Spinal cord (tissue), 9 donors: ENCODE measurements at regions not wholly inside any gene's neighbourhood (a gene's known extent, or its start where the extent isn't known, plus 50 kb on each side); places are given as distances from the start of the nearest gene placed in this dataset.
A peak's percentile ranks its signal among the peaks of the same experiment; 100 is the strongest.

Source experiments
- DNase-seq, 6 donors: peaks; one replicate each; pipeline versions ENCODE4 v3.0.0 to v3.0.0-alpha.2; 2013 to 2015; ENCODE audit warnings: low spot score in 6 of 6, low read depth in 4 of 6
- H3K27ac ChIP-seq: one replicate; pipeline ENCODE4 v1.5.1; 2013; ENCODE audit warnings: low read depth, low read length, control low read depth
- H3K27me3 ChIP-seq: one replicate; pipeline ENCODE4 v1.6.1; 2013; ENCODE audit warnings: low read length; ENCODE audit not compliant: control insufficient read depth, insufficient read depth
- H3K36me3 ChIP-seq: one replicate; pipeline ENCODE4 v1.6.1; 2013; ENCODE audit warnings: low read length; ENCODE audit not compliant: control insufficient read depth, insufficient read depth
- H3K4me1 ChIP-seq: one replicate; pipeline ENCODE4 v1.6.1; 2013; ENCODE audit warnings: low read length; ENCODE audit not compliant: control insufficient read depth, insufficient read depth
- H3K4me3 ChIP-seq: one replicate; pipeline ENCODE4 v1.5.1; 2013; ENCODE audit warnings: low read depth, low read length, control low read depth
- H3K9me3 ChIP-seq: one replicate; pipeline ENCODE4 v1.6.1; 2013; ENCODE audit warnings: low read length; ENCODE audit not compliant: control insufficient read depth, insufficient read depth
- WGBS: methylation state at CpG from one replicate; pipeline ENCODE4 v1.1.5; 2013; ENCODE audit warnings: missing lambda C conversion rate; ENCODE audit not compliant: insufficient coverage; 5-methylcytosine and 5-hydroxymethylcytosine counted together
- donor health status: healthy.

GRCh38 chr14:55898938-55899337 is 219.3 kb upstream of the PELI2 start:
- Histone ChIP-seq H3K36me3 (no peaks in the 10 kb centered on the region), H3K9me3 (no peaks in the 10 kb centered on the region), H3K4me1 (peaks cover 9% of the 10 kb centered on the region), H3K27me3 (no peaks in the 10 kb centered on the region), H3K27ac (no peak overlapping the region), H3K4me3 (no peak overlapping the region)
- no peak for DNase-seq
- WGBS: no CpG with 5 or more reads among the region's 1 CpG

DNA sequence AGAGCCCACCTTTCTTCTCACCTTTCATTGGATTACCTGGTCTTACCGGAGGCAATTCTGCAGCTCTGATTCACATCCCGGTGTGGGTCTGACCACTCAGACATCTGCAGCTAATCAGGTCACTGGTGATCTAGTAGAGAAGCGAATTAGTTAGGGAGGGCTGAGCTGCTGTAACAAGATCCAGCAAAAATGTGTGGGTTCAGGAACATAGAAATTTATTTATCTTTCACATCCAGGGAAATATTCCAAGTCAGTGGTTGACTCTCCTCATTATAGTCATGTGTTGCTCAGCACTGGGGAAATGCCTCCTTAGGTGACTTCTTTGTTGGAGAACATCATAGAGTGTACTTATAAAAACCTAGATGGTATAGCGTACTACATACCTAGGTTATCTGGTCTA is 218.7 kb upstream of the PELI2 start:
- Histone ChIP-seq H3K4me1 (peaks cover 10% of the 10 kb centered on the region), H3K4me3 (no peak overlapping the region), H3K27ac (no peak overlapping the region), H3K36me3 (no peaks in the 10 kb centered on the region), H3K9me3 (no peaks in the 10 kb centered on the region), H3K27me3 (no peaks in the 10 kb centered on the region)
- 100% methylated on average over 1 of the region's 4 CpGs for WGBS
- no peak for DNase-seq

DNA sequence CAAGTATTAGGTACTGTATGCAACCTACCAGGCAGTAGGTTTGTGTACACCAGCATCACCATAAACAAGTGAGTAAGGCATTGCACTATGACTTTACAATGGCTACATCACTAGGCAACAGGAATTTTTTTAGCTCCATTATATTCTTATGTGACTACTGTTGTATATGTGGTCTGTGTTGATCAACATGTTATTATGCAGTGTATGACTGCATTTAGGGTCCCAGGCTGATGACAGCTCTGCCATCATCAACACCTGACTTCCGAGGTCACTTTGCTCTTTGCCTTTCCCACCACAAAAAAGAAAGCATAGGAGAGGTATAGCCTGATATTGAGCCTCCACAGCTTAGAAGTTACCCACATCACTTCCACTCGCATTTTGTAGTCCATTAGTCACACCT is 217.5 kb upstream of the PELI2 start:
- Histone ChIP-seq H3K27ac (no peak overlapping the region), H3K4me3 (no peak overlapping the region), H3K9me3 (no peaks in the 10 kb centered on the region), H3K36me3 (no peaks in the 10 kb centered on the region), H3K27me3 (no peaks in the 10 kb centered on the region), H3K4me1 (peaks cover 10% of the 10 kb centered on the region)
- WGBS: no CpG with 5 or more reads among the region's 2 CpGs
- DNase-seq: no peak

DNA sequence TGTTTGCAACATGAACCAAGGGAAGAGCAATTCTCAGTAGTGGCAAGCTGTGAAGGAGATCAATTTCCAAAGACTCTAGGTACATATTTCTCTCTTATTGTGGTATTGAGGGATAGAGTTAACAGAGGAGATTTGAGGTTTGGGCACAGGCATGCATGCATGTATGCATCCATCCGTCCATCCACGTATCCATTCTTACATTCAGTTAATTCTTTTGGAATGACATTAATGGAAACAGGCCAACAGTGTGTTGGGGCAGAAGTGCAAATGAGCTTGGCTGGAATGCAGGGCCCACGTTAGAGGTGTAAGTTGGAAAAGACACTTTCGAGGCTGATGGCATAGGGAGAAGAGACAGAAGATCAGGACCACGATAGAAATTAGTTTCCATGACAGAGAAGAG is 216.9 kb upstream of the PELI2 start:
- H3K27me3 ChIP-seq: no peaks in the 10 kb centered on the region
- DNase-seq: no peak
- WGBS: 71% methylated on average over 3 of the region's 5 CpGs
- no peak overlapping the region for H3K27ac ChIP-seq
- no peaks in the 10 kb centered on the region for H3K9me3 ChIP-seq
- peaks cover 7% of the 10 kb centered on the region for H3K4me1 ChIP-seq
- H3K36me3 ChIP-seq: no peaks in the 10 kb centered on the region
- no peak overlapping the region for H3K4me3 ChIP-seq

DNA sequence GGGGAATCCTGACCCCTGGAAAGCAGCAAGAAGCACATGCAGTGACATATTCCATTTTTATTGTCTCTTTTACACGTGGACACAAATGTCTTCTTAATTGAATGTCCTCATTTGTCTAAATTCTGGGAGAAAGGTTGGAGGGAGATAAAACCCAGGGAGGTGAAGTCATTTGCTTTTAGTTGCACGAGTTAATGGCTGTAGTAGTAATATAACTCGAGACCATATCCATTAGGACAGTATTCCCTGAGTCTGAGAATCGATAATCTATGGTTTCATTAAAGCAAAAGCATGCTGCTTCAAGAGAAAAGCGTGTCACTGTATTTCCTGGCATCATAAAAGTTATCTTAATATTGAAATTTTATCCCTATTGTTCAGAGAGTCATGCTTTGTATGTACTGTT is 216.0 kb upstream of the PELI2 start:
- Histone ChIP-seq H3K4me1 (peaks cover 3% of the 10 kb centered on the region), H3K27ac (no peak overlapping the region), H3K4me3 (no peak overlapping the region), H3K36me3 (no peaks in the 10 kb centered on the region), H3K9me3 (no peaks in the 10 kb centered on the region), H3K27me3 (no peaks in the 10 kb centered on the region)
- WGBS: 80% methylated on average over 1 of the region's 5 CpGs
- DNase-seq: peak in 1 of 6 donors; percentile 51

DNA sequence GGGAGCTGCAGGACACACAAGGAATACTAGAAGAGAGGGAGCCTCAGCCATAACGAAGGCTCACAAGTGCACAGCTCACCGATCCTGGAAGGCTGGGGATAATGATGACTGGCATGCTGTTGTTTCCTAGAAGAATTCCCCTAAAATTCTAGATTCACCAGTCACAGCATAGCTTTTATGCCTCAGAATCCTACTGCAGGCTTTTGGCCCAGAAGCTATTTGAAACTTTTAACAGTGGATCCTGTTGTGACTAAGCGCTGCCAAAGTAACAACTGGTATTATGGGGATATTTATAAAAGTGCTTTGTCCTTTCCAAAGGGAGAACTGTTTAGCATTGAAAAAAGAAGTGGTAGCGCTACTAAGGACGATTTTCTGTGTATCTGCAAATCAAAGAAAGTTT is 214.1 kb upstream of the PELI2 start:
- Histone ChIP-seq H3K27ac (no peak overlapping the region), H3K4me1 (peaks cover 3% of the 10 kb centered on the region), H3K36me3 (no peaks in the 10 kb centered on the region), H3K27me3 (no peaks in the 10 kb centered on the region), H3K4me3 (no peak overlapping the region), H3K9me3 (no peaks in the 10 kb centered on the region)
- DNase-seq: no peak
- WGBS: 68% methylated on average over 3 of the region's 5 CpGs

GRCh38 chr14:55908106-55908505 is 210.1 kb upstream of the PELI2 start:
- Histone ChIP-seq H3K4me3 (no peak overlapping the region), H3K9me3 (no peaks in the 10 kb centered on the region), H3K27me3 (no peaks in the 10 kb centered on the region), H3K36me3 (no peaks in the 10 kb centered on the region), H3K27ac (no peak overlapping the region), H3K4me1 (peaks cover 6% of the 10 kb centered on the region)
- no CpG with 5 or more reads among the region's 1 CpG for WGBS
- DNase-seq: peak in 1 of 6 donors; percentile 59

- Histone ChIP-seq H3K36me3 (no peaks in the 10 kb centered on the region), H3K4me3 (no peak overlapping the region), H3K4me1 (peaks cover 3% of the 10 kb centered on the region), H3K9me3 (no peaks in the 10 kb centered on the region), H3K27ac (no peak overlapping the region), H3K27me3 (peaks cover 5% of the 10 kb centered on the region)
- WGBS: no CpG with 5 or more reads among the region's 1 CpG
- no peak for DNase-seq
Observed at GRCh38 chr14:55909879-55910278, 208.3 kb upstream of the PELI2 start.

DNA sequence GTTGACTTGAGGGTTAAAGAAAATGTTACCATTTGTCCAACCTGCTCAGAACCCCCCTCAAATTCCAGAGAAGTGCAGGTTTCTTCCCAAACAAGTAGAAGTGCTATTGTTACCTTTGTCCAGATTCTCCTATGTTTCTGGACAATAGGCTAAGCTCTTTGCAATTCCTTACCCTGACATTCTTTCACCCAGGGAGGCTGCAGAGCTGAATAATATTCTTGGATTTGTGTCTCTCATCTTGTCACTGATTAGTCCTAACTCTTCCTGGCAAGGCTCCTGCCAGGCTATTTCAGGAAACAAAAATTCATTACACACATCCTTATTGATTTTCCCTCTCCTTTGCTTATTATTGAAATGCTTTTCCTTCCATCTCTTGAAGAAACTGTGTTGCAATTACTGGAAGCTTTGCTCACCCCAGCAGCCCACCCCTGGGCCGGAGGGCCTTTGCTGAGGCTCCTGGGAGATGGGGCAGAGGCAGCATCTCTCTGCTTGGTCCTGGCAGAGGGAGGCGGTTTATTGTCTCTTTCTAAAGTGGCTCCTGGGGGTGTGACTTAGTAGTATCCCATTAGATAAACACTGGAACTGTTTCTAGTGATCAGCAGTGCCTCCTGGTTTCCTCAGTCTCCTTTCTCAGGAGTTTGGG is 207.5 kb upstream of the PELI2 start:
- Histone ChIP-seq H3K27ac (no peak overlapping the region), H3K4me3 (no peak overlapping the region), H3K27me3 (peaks cover 5% of the 10 kb centered on the region), H3K4me1 (peaks cover 3% of the 10 kb centered on the region), H3K36me3 (no peaks in the 10 kb centered on the region), H3K9me3 (no peaks in the 10 kb centered on the region)
- WGBS: 67% methylated on average over 1 of the region's 2 CpGs
- no peak for DNase-seq

DNA sequence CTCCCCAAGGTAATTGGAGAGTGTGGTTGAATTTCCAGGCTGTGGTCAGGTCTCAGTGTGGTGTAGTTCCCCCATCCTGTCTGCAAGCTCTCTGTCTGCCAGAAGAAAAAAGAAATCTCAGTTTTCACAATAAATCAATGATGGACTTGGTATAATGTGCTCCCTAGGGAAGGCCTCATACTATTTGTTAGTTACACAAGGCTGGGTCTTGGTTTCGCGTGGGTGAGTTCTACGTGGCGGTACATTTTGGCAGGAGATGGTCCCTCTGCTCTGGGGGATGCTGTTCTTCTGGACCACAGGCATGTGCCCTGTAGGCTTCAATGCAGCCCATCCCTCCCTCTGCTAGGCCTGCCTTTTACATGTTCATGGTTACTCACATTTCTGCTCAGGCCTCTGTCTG is 206.4 kb upstream of the PELI2 start:
- no peak overlapping the region for H3K27ac ChIP-seq
- 96% methylated on average over 4 of the region's 4 CpGs for WGBS
- no peak overlapping the region for H3K4me3 ChIP-seq

More for the DNA sequence above, 206.4 kb upstream of the PELI2 start:
- Histone ChIP-seq H3K27me3 (peaks cover 5% of the 10 kb centered on the region), H3K4me1 (peaks cover 3% of the 10 kb centered on the region), H3K36me3 (no peaks in the 10 kb centered on the region), H3K9me3 (no peaks in the 10 kb centered on the region)
- no peak for DNase-seq
